NCI-H1105 treated with DMSO at 0.1 percent for 48 hours (cell line): ENCODE measurements at regions not wholly inside any gene's neighbourhood (a gene's known extent, or its start where the extent isn't known, plus 50 kb on each side); places are given as distances from the start of the nearest gene placed in this dataset.

ENCODE experiments used
- DNase-seq: peaks from one replicate; lab custom pipeline; 2025; lab: John Stamatoyannopoulos, UW

GRCh38 chr16:86632206-86632605 is 53.9 kb downstream of the FOXL1 start:
- no peak for DNase-seq

- no peak for DNase-seq
Measured at GRCh38 chr16:86632944-86633343, 54.6 kb downstream of the FOXL1 start.

GRCh38 chr16:86634292-86634691 is 55.9 kb downstream of the FOXL1 start:
- DNase-seq, result no peak

- no peak for DNase-seq
Measured at GRCh38 chr16:86635176-86635876, 57.0 kb downstream of the FOXL1 start.

- DNase-seq, result no peak
Measured at GRCh38 chr16:86635926-86636325, 57.6 kb downstream of the FOXL1 start.

- no peak for DNase-seq
Measured at GRCh38 chr16:86637744-86638143, 59.4 kb downstream of the FOXL1 start.

- no peak for DNase-seq
Measured at GRCh38 chr16:86638642-86639041, 60.3 kb downstream of the FOXL1 start.

GRCh38 chr16:86639354-86639753 is 61.0 kb downstream of the FOXL1 start:
- no peak for DNase-seq

- no peak for DNase-seq
Measured at GRCh38 chr16:86640265-86640843, 62.0 kb downstream of the FOXL1 start.

GRCh38 chr16:86642087-86642486 is 63.7 kb downstream of the FOXL1 start:
- DNase-seq, result no peak

- DNase-seq, result no peak
Measured at GRCh38 chr16:86643671-86644070, 65.3 kb downstream of the FOXL1 start.

- no peak for DNase-seq
Measured at GRCh38 chr16:86647561-86647960, 69.2 kb downstream of the FOXL1 start.

GRCh38 chr16:86649875-86650274 is 71.5 kb downstream of the FOXL1 start:
- no peak for DNase-seq

- DNase-seq, result no peak
Measured at GRCh38 chr16:86651013-86651627, 72.8 kb downstream of the FOXL1 start.

GRCh38 chr16:86651823-86652222 is 73.5 kb downstream of the FOXL1 start:
- DNase-seq, result no peak

- DNase-seq, result no peak
Measured at GRCh38 chr16:86653285-86654006, 75.1 kb downstream of the FOXL1 start.

GRCh38 chr16:86657972-86658371 is 79.6 kb downstream of the FOXL1 start:
- no peak for DNase-seq

GRCh38 chr16:86660623-86661022 is 82.3 kb downstream of the FOXL1 start:
- no peak for DNase-seq

GRCh38 chr16:86661706-86662105 is 83.4 kb downstream of the FOXL1 start:
- DNase-seq, result no peak

GRCh38 chr16:86662195-86662594 is 83.8 kb downstream of the FOXL1 start:
- no peak for DNase-seq

GRCh38 chr16:86662740-86663139 is 84.4 kb downstream of the FOXL1 start:
- DNase-seq, result no peak

GRCh38 chr16:86663685-86664521 is 85.6 kb downstream of the FOXL1 start:
- no peak for DNase-seq
